ENCODE measurements at regions not wholly inside any gene's neighbourhood (a gene's known extent, or its start where the extent isn't known, plus 50 kb on each side); places are given as distances from the start of the nearest gene placed in this dataset.
A peak's percentile ranks its signal among the peaks of the same experiment; 100 is the strongest.

GRCh38 chr21:29396951-29397455 is 98.3 kb downstream of the BACH1 start:
- no peak overlapping the region for H3K27ac Mint-ChIP-seq

GRCh38 chr21:29403301-29403700 is 104.6 kb downstream of the BACH1 start:
- peaks cover 18 to 23% of the 10 kb centered on the region in 2 donors for H3K9me3 Mint-ChIP-seq
- ATAC-seq, result no peak
- peaks cover 27 to 28% of the 10 kb centered on the region in 2 donors for H3K36me3 Mint-ChIP-seq
- DNase-seq (ENCODE audit: low spot score in 2 of 2), result no peak
- no peak overlapping the region for H3K27ac Mint-ChIP-seq

More at GRCh38 chr21:29396951-29397455, 98.3 kb downstream of the BACH1 start:
- DNase-seq (ENCODE audit: low spot score in 2 of 2) (no peak), ATAC-seq (no peak)
- Mint-ChIP-seq H3K36me3 (peaks cover 28 to 43% of the 10 kb centered on the region in 2 donors), H3K9me3 (peaks cover 20 to 21% of the 10 kb centered on the region in 2 donors)

GRCh38 chr21:29403922-29404538 is 105.3 kb downstream of the BACH1 start:
- DNase-seq (ENCODE audit: low spot score in 2 of 2) (no peak), ATAC-seq (peak in 1 of 2 donors; percentile 29)
- peaks cover 11 to 15% of the 10 kb centered on the region in 2 donors for H3K9me3 Mint-ChIP-seq
- peak overlapping the region in 1 of 2 donors; percentile 86 for H3K27ac Mint-ChIP-seq
- H3K36me3 Mint-ChIP-seq, result peaks cover 19 to 20% of the 10 kb centered on the region in 2 donors

- Mint-ChIP-seq H3K27ac (no peak overlapping the region), H3K36me3 (peaks cover 3 to 5% of the 10 kb centered on the region in 2 donors), H3K9me3 (peaks cover 3 to 4% of the 10 kb centered on the region in 2 donors)
- no peak for DNase-seq (ENCODE audit: low spot score in 2 of 2)
- no peak for ATAC-seq
Observed at GRCh38 chr21:29405503-29406122, 106.9 kb downstream of the BACH1 start.

- H3K9me3 Mint-ChIP-seq, result peaks cover 0 to 3% of the 10 kb centered on the region in 2 donors
- no peak for ATAC-seq
- DNase-seq (ENCODE audit: low spot score in 2 of 2), result no peak
- H3K36me3 Mint-ChIP-seq, result no peaks in the 10 kb centered on the region
- peak overlapping the region in 1 of 2 donors; percentile 43 for H3K27ac Mint-ChIP-seq
Observed at GRCh38 chr21:29406385-29406784, 107.7 kb downstream of the BACH1 start.

GRCh38 chr21:29407571-29407970 is 108.8 kb downstream of the BACH1 start:
- Mint-ChIP-seq H3K27ac (no peak overlapping the region), H3K36me3 (no peaks in the 10 kb centered on the region), H3K9me3 (peaks cover 0 to 3% of the 10 kb centered on the region in 2 donors)
- ATAC-seq (no peak), DNase-seq (ENCODE audit: low spot score in 2 of 2) (no peak)

GRCh38 chr21:29413683-29414082 is 115.0 kb downstream of the BACH1 start:
- Mint-ChIP-seq H3K27ac (no peak overlapping the region), H3K9me3 (no peaks in the 10 kb centered on the region), H3K36me3 (peaks cover 0 to 7% of the 10 kb centered on the region in 2 donors)
- DNase-seq (ENCODE audit: low spot score in 2 of 2), result no peak
- ATAC-seq, result no peak

GRCh38 chr21:29416268-29416667 is 117.5 kb downstream of the BACH1 start:
- no peak overlapping the region for H3K27ac Mint-ChIP-seq
- DNase-seq (ENCODE audit: low spot score in 2 of 2), result no peak
- H3K36me3 Mint-ChIP-seq, result peaks cover 0 to 7% of the 10 kb centered on the region in 2 donors
- no peak for ATAC-seq
- no peaks in the 10 kb centered on the region for H3K9me3 Mint-ChIP-seq

GRCh38 chr21:29418813-29419212 is 120.1 kb downstream of the BACH1 start:
- no peak for ATAC-seq
- peaks cover 0 to 6% of the 10 kb centered on the region in 2 donors for H3K36me3 Mint-ChIP-seq

GRCh38 chr21:29419422-29419821 is 120.7 kb downstream of the BACH1 start:
- no peak for ATAC-seq
- no peaks in the 10 kb centered on the region for H3K36me3 Mint-ChIP-seq
- DNase-seq (ENCODE audit: low spot score in 2 of 2), result no peak
- no peaks in the 10 kb centered on the region for H3K9me3 Mint-ChIP-seq
- no peak overlapping the region for H3K27ac Mint-ChIP-seq

More at GRCh38 chr21:29418813-29419212, 120.1 kb downstream of the BACH1 start:
- Mint-ChIP-seq H3K27ac (no peak overlapping the region), H3K9me3 (no peaks in the 10 kb centered on the region)
- DNase-seq (ENCODE audit: low spot score in 2 of 2), result no peak

- no peaks in the 10 kb centered on the region for H3K36me3 Mint-ChIP-seq
- ATAC-seq, result no peak
- peaks cover 0 to 3% of the 10 kb centered on the region in 2 donors for H3K9me3 Mint-ChIP-seq
- no peak overlapping the region for H3K27ac Mint-ChIP-seq
- DNase-seq (ENCODE audit: low spot score in 2 of 2), result no peak
Observed at GRCh38 chr21:29423099-29423870, 124.6 kb downstream of the BACH1 start.

- ATAC-seq (no peak), DNase-seq (ENCODE audit: low spot score in 2 of 2) (no peak)
- Mint-ChIP-seq H3K9me3 (peaks cover 0 to 3% of the 10 kb centered on the region in 2 donors), H3K36me3 (no peaks in the 10 kb centered on the region), H3K27ac (peak overlapping the region; percentile 16)
Observed at GRCh38 chr21:29424728-29425127, 126.0 kb downstream of the BACH1 start.

- no peak for DNase-seq (ENCODE audit: low spot score in 2 of 2)
- Mint-ChIP-seq H3K27ac (no peak overlapping the region), H3K36me3 (peaks cover 0 to 5% of the 10 kb centered on the region in 2 donors), H3K9me3 (peaks cover 0 to 9% of the 10 kb centered on the region in 2 donors)
- no peak for ATAC-seq
Observed at GRCh38 chr21:29429218-29429617, 130.5 kb downstream of the BACH1 start.

GRCh38 chr21:29430030-29430429 is 131.3 kb downstream of the BACH1 start:
- H3K27ac Mint-ChIP-seq, result no peak overlapping the region
- no peak for ATAC-seq
- peaks cover 0 to 16% of the 10 kb centered on the region in 2 donors for H3K9me3 Mint-ChIP-seq
- peaks cover 0 to 12% of the 10 kb centered on the region in 2 donors for H3K36me3 Mint-ChIP-seq
- DNase-seq (ENCODE audit: low spot score in 2 of 2), result no peak

- DNase-seq (ENCODE audit: low spot score in 2 of 2) (no peak), ATAC-seq (no peak)
- peaks cover 0 to 13% of the 10 kb centered on the region in 2 donors for H3K9me3 Mint-ChIP-seq
- H3K36me3 Mint-ChIP-seq, result peaks cover 0 to 12% of the 10 kb centered on the region in 2 donors
- no peak overlapping the region for H3K27ac Mint-ChIP-seq
Observed at GRCh38 chr21:29430576-29430975, 131.9 kb downstream of the BACH1 start.

- H3K36me3 Mint-ChIP-seq, result peaks cover 0 to 17% of the 10 kb centered on the region in 2 donors
- H3K9me3 Mint-ChIP-seq, result peaks cover 0 to 12% of the 10 kb centered on the region in 2 donors
- no peak for DNase-seq (ENCODE audit: low spot score in 2 of 2)
- ATAC-seq, result no peak
- no peak overlapping the region for H3K27ac Mint-ChIP-seq
Observed at GRCh38 chr21:29431178-29431577, 132.5 kb downstream of the BACH1 start.

GRCh38 chr21:29431680-29432079 is 133.0 kb downstream of the BACH1 start:
- H3K27ac Mint-ChIP-seq, result no peak overlapping the region
- peaks cover 3 to 12% of the 10 kb centered on the region in 2 donors for H3K9me3 Mint-ChIP-seq
- ATAC-seq (no peak), DNase-seq (ENCODE audit: low spot score in 2 of 2) (no peak)
- peaks cover 4 to 21% of the 10 kb centered on the region in 2 donors for H3K36me3 Mint-ChIP-seq
